ENCODE measurements at regions not wholly inside any gene's neighbourhood (a gene's known extent, or its start where the extent isn't known, plus 50 kb on each side); places are given as distances from the start of the nearest gene placed in this dataset.
"Not testable (repeated sequence)": the region's sequence is repeated elsewhere in the genome, so short reads cannot be mapped to it uniquely, and the experiment has no call there.

DNA sequence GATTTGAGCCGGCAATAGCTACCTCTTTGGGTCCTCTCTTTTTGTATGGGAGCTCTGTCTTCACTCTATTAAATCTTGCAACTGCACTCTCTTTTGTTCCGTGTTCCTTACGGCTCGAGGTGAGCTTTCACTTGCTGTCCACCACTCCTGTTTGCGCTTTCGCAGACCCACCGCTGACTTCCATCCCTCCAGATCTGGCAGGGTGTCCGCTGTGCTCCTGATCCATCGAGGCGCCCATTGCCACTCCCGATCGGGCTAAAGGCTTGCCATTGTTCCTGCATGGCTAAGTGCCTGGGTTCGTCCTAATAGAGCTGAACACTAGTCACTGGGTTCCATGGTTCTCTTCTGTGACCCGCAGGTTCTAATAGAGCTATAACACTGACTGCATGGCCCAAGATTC is 304.9 kb upstream of the MDFIC2 start:
- H3K27ac Mint-ChIP-seq, ATAC-seq, H3K9me3 Mint-ChIP-seq, DNase-seq, H3K4me3 Mint-ChIP-seq: not testable (repeated sequence)
- Mint-ChIP-seq H3K4me1 (peaks cover 13% of the 10 kb centered on the region), H3K27me3 (peaks cover 31% of the 10 kb centered on the region)

DNA sequence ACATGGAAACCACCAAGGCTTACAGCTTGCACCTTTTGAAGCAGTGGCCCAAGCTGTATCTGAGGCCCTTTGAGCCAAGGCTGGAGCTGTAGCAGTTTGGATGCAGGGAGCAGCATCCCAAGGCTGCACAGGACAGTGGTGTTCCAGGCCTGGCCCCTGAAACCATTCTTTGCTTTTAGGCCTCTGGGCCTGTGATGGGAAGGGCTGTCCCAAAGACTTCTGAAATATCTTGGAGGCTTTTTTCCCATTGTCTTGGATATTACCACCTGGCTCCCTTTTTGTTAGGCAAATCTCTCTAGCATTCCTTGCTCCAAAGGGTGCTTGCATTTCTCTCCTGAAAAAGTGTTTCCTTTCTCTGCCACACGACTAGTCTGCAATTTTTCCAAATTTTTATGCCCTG is 302.8 kb upstream of the MDFIC2 start:
- Mint-ChIP-seq H3K9me3 (no peaks in the 10 kb centered on the region), H3K4me1 (no peaks in the 10 kb centered on the region), H3K27me3 (peaks cover 25% of the 10 kb centered on the region), H3K27ac (no peak overlapping the region), H3K4me3 (no peak overlapping the region)
- DNase-seq (no peak), ATAC-seq (no peak)

DNA sequence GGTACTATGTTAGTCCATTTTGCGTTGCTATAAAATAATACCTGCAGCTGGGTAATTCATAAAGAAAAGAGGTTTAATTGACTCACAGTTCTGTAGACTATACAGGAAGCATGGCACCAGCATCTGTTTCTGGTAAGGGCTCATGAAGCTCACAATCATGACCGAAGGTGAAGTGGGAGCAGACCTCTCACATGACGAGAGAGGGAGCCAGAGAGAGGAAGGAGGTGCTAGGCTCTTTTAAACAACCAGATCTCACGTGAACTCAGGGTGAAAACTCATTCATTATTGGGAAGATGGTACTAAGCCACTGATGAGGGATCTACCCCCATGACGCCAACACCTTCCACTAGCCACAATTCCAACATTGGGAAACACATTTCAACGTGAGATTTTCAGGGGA is 301.7 kb upstream of the MDFIC2 start:
- H3K9me3 Mint-ChIP-seq = no peaks in the 10 kb centered on the region
- H3K27ac Mint-ChIP-seq = no peak overlapping the region
- H3K4me1 Mint-ChIP-seq = no peaks in the 10 kb centered on the region
- H3K27me3 Mint-ChIP-seq = peaks cover 13% of the 10 kb centered on the region
- no peak for ATAC-seq
- no peak for DNase-seq
- no peak overlapping the region for H3K4me3 Mint-ChIP-seq

DNA sequence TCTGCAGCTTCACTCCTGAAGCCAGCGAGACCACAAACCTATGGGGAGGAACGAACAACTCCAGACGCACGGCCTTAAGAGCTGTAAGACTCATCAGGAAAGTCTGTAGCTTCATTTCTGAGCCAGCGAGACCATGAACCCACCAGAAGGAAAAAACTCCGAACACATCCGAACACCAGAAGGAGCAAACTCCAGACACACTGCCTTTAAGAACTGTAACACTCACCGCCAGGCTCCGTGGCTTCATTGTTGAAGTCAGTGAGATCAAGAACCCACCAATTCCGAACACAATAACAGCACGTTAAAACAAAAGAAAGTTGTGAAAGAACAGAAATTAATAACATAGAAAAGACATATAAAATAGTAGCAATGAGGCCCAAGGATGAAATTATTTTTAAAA is 300.5 kb upstream of the MDFIC2 start:
- Mint-ChIP-seq H3K4me3 (no peak overlapping the region), H3K27ac (no peak overlapping the region), H3K27me3 (peaks cover 17% of the 10 kb centered on the region), H3K9me3 (no peaks in the 10 kb centered on the region), H3K4me1 (no peaks in the 10 kb centered on the region)
- DNase-seq = no peak
- no peak for ATAC-seq

DNA sequence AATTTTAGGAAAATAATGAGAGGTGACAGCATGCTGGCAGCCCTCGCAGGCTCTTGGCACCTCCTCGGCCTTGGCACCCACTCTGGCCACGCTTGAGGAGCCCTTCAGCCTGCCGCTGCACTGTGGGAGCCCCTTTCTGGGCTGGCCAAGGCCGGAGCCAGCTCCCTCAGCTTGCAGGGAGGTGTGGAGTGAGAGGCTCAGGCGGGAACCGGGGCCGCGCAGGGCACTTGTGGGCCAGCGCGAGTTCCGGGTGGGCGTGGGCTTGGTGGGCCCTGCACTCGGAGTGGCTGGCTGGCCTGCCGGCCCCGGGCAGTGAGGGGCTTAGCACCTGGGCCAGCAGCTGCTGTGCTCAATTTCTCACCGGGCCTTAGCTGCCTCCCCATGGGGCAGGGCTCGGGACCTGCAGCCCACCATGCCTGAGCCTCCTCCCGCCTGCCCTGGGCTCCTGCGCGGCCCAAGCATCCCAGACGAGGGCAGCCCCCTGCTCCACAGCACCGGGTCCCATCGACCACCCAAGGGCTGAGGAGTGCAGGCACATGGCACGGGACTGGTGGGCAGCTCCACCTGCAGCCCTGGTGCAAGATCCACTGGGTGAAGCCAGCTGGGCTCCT is 299.3 kb upstream of the MDFIC2 start:
- H3K9me3 Mint-ChIP-seq, H3K4me3 Mint-ChIP-seq, DNase-seq, H3K27me3 Mint-ChIP-seq, ATAC-seq, H3K4me1 Mint-ChIP-seq, H3K27ac Mint-ChIP-seq: not testable (repeated sequence)

DNA sequence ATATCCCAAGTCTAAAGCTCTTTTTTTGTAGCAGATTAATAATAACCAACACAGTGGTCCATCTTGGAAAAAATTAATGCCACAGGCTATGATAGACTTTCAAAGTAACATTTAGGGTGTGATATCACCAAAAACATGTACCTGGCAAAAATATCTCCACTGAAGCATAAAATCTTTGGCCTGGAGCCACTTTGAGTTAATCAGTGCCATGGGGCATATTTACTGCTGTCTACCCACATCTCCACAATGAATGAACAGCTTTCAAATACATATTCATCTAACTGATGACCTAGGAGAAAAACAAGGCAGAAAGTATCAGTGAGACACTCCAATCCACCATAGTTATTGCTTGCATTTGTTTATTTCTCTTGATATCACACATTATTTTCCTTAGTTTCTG is 296.0 kb upstream of the MDFIC2 start:
- DNase-seq = no peak

DNA sequence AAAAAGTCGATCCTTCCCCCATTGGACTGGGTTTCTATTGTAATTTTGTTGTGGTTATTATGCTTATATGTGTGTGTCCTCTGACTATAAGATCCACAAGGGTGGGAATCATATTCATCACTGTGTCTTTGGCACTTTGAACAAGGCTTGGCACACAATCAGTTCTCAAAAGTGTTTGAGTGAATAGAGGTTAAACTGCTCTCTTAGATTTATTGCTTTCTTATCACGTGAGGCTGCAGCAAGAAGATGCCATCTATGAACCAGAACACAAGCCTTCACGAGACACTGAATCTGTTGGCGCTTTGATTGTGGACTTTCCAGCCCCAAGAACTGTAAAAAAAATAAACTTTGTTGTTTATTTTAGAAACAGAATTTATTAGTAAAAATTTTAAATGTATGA is 295.0 kb upstream of the MDFIC2 start:
- Mint-ChIP-seq H3K4me3 (no peak overlapping the region), H3K27ac (no peak overlapping the region), H3K27me3 (peaks cover 7% of the 10 kb centered on the region), H3K9me3 (no peaks in the 10 kb centered on the region), H3K4me1 (peaks cover 10% of the 10 kb centered on the region)
- ATAC-seq (no peak), DNase-seq (no peak)

More for the DNA sequence above, 296.0 kb upstream of the MDFIC2 start:
- peaks cover 3% of the 10 kb centered on the region for H3K4me1 Mint-ChIP-seq
- ATAC-seq = no peak
- no peak overlapping the region for H3K27ac Mint-ChIP-seq
- H3K4me3 Mint-ChIP-seq = no peak overlapping the region
- H3K27me3 Mint-ChIP-seq = peaks cover 7% of the 10 kb centered on the region
- H3K9me3 Mint-ChIP-seq = no peaks in the 10 kb centered on the region

DNA sequence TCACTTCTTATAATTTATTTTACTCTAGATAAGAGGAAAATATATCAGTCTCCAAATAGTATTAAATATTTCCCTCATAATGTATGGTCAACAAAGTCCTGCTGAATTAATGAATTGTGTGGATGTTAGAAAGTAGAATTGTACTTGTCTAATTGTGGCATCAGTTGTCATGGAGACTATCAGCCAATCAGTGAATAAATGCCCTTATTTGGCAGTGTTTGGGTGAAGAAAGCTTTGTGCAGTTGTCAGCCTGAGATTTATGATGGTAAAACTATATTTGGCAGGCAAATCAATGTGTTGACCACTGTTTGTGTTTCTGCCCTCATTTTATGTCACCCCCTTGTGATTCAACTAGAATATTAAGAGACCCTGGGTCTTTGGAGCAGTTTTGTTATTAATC is 293.6 kb upstream of the MDFIC2 start:
- H3K4me3 Mint-ChIP-seq = no peak overlapping the region
- no peaks in the 10 kb centered on the region for H3K9me3 Mint-ChIP-seq
- H3K4me1 Mint-ChIP-seq = peaks cover 10% of the 10 kb centered on the region
- H3K27me3 Mint-ChIP-seq = peaks cover 15% of the 10 kb centered on the region
- no peak overlapping the region for H3K27ac Mint-ChIP-seq
- ATAC-seq = no peak
- no peak for DNase-seq

DNA sequence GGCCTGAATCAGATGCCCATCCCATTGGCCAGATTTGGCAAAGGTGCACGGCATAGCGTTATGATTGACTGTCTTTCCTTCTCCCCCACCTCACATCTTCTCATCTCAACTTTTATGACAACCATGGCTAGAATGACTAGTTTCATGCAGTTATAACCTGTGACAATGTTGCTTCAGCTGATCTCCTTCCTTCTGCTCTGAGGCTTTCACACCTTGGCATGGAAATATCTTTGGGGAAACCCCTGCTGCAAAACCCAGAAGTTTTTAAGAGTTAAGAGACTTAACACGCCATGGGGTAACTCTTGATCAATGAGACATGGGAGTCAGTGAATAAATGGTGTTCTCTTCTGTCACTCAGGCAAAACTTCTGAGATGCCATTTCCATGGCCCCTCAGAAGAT is 290.7 kb upstream of the MDFIC2 start:
- ATAC-seq (peak; percentile 99), DNase-seq (peak; percentile 26 to 55)
- Mint-ChIP-seq H3K27me3 (peaks cover 15% of the 10 kb centered on the region), H3K4me1 (peaks cover 10% of the 10 kb centered on the region), H3K27ac (peak overlapping the region in 1 of 2 donors; percentile 23), H3K9me3 (no peaks in the 10 kb centered on the region), H3K4me3 (no peak overlapping the region)

DNA sequence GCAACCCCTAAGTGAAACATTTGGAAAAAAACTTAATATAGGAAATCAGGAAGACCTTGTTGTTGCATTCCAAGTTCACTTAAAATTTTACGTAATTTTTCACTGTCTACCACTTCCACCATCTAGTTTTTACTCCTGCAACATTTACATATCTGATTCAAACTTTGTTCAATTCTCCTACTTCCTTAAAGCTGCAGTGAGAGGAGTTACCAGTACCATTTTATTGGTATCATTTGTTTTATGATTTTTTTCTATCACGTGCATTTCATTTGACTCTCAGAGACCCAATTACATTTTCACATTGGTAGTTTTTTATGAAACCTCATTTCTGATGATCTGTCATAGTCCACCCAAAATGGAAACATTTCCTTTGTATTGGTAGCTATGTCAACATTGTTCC is 284.9 kb upstream of the MDFIC2 start:
- ATAC-seq = no peak
- Mint-ChIP-seq H3K27me3 (peaks cover 36% of the 10 kb centered on the region), H3K9me3 (no peaks in the 10 kb centered on the region), H3K27ac (no peak overlapping the region), H3K4me3 (no peak overlapping the region), H3K4me1 (no peaks in the 10 kb centered on the region)
- DNase-seq = no peak

DNA sequence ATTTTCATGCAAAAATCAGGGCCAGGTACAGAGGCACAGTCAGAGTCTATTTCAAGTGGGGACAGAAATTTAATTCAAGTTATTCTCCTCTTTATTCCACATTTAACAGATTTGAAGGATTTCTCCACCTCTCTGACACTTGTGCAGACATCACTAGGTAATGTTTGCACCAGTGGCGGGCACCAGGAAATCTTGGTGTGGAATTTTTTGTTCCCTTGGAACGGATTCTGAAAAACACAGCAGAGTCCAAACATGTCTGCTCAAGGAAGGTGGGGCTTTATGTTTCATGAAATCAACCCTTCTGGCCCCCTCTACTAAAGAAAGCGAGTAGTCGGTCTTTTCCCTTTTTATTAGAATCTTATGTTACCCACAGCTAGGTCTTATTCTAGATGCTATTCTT is 271.2 kb upstream of the MDFIC2 start:
- no peak overlapping the region for H3K4me3 Mint-ChIP-seq
- DNase-seq (no peak), ATAC-seq (no peak)
- peaks cover 8% of the 10 kb centered on the region for H3K27me3 Mint-ChIP-seq
- H3K9me3 Mint-ChIP-seq = no peaks in the 10 kb centered on the region
- no peaks in the 10 kb centered on the region for H3K4me1 Mint-ChIP-seq
- no peak overlapping the region for H3K27ac Mint-ChIP-seq

DNA sequence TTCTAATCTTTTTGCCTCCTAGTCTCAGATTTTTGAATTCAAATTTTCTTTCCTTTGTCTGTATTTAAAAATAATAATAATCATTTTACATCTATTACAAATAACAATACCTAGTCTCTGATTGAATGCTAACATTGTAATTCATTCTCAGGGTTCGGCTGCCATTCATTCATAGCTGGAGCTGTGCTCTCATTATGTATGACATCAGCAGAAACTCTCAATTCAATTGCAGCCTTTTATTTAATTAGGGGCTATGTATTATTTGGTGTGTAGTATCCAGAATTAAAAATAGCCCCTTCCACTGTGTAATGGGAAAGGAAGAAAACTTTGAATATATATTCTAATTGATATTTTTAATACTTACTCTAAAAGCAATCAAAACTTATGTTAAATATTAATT is 270.4 kb upstream of the MDFIC2 start:
- ATAC-seq (no peak), DNase-seq (no peak)
- no peaks in the 10 kb centered on the region for H3K9me3 Mint-ChIP-seq
- H3K27me3 Mint-ChIP-seq = peaks cover 15% of the 10 kb centered on the region
- H3K4me3 Mint-ChIP-seq = no peak overlapping the region
- no peak overlapping the region for H3K27ac Mint-ChIP-seq
- no peaks in the 10 kb centered on the region for H3K4me1 Mint-ChIP-seq

DNA sequence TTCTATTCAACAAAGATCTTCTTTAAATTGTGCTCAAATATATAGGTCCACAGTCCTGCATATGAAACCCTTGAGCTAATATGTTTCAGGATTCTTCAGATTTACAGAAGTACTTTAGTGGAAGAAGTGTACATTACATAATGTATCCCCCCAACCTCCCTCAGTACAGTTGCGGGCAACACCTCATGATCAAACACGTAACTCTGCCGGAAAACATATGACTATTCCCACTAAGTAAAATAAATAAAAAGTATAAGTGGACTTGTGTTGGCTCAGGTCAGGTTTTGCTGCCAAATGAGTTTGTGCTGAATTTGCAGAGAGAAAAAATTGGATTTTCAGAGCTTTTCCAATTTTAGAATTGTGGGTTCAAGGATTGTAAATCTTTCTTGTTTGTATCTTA is 267.6 kb upstream of the MDFIC2 start:
- Mint-ChIP-seq H3K27ac (no peak overlapping the region), H3K4me1 (no peaks in the 10 kb centered on the region), H3K9me3 (no peaks in the 10 kb centered on the region), H3K4me3 (no peak overlapping the region), H3K27me3 (peaks cover 29% of the 10 kb centered on the region)
- no peak for DNase-seq
- no peak for ATAC-seq

DNA sequence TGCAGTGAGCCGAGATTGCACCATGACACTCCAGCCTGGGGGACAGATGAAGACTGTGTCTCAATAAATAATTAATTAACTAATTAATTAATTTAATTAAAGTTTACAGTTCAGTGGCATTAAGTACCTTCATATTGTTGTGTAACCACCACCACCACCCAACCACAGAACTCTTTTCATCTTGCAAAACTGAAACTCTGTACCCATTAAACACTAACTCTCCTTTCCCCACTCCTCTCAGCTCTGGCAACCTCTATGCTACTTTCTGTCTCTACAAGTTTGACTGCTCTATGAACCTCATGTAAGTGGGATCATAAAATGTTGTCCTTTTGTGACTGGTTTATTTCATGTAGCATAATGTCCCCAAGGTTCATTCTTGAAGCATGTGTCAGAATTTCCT is 259.3 kb upstream of the MDFIC2 start:
- no peaks in the 10 kb centered on the region for H3K4me1 Mint-ChIP-seq
- peaks cover 14% of the 10 kb centered on the region for H3K27me3 Mint-ChIP-seq
- ATAC-seq (peak; percentile 52), DNase-seq (no peak)
- no peak overlapping the region for H3K4me3 Mint-ChIP-seq
- peaks cover 0 to 5% of the 10 kb centered on the region in 2 donors for H3K9me3 Mint-ChIP-seq
- H3K27ac Mint-ChIP-seq = no peak overlapping the region

DNA sequence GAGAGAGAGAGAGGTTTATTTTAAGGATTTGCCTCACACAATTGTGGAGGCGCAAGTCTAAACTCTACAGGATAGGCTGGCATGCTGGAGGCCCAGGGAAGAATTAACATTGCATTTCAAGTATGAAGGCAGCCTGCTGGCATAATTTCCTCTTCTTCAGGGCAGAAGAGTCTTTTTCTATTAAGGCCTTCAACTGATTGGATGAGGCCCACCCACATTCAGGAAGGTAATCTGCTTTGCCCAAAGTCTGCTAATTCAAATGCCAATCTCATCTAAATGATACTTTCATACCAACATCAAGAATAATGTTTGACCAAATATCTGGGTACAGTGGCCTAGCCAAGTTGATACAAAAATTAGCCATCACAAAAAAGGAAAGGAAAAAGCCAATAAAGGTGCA is 258.1 kb upstream of the MDFIC2 start:
- Mint-ChIP-seq H3K27me3 (peaks cover 13% of the 10 kb centered on the region), H3K9me3 (peaks cover 0 to 5% of the 10 kb centered on the region in 2 donors), H3K27ac (no peak overlapping the region), H3K4me3 (no peak overlapping the region), H3K4me1 (no peaks in the 10 kb centered on the region)
- ATAC-seq (no peak), DNase-seq (no peak)

DNA sequence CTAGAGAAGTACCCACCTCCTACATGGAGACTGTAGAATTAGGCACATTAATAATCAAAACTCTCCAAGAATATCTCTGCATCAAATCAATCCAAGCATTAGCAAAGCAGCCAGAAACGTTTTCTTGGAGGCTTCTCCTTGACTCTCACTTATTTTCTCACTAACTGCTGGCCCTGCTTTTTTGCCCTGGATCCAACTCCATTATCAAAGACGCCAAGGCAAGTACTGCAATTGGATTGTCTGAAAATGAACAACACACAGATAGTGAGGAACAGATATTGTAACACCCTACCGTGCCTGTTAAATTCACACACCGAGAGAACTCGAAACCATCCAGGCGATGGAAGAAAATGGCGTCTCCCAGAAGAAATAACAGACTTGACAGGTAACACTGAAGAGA is 256.2 kb upstream of the MDFIC2 start:
- Mint-ChIP-seq H3K27me3 (no peaks in the 10 kb centered on the region), H3K9me3 (peaks cover 5% of the 10 kb centered on the region in 2 donors), H3K4me3 (no peak overlapping the region), H3K4me1 (no peaks in the 10 kb centered on the region), H3K27ac (no peak overlapping the region)
- ATAC-seq (no peak), DNase-seq (no peak)

DNA sequence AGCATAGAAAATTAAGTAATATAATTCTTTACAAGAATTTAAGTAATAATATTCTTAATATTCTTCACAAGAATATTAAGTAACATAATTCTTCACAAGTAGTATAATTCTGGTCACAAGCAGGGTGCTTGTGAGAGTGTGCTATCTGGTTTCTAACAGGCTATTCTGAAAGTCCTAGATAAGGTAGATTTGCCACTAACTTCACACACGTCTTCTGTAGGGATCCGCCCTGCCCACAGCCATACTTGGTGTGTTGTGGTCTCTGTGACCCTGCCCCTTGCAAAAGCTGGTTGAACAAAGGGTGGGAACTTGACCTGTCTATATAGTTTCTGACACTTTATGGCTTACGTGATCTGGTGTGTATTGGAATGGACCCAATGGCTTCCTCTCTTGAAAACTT is 253.4 kb upstream of the MDFIC2 start:
- no peak overlapping the region for H3K27ac Mint-ChIP-seq
- no peaks in the 10 kb centered on the region for H3K27me3 Mint-ChIP-seq
- H3K4me1 Mint-ChIP-seq = peaks cover 12% of the 10 kb centered on the region
- no peak for ATAC-seq
- H3K9me3 Mint-ChIP-seq = peaks cover 5 to 12% of the 10 kb centered on the region in 2 donors
- H3K4me3 Mint-ChIP-seq = no peak overlapping the region
- no peak for DNase-seq
